Activated CD4-positive, alpha-beta T cell treated with anti-CD3 and anti-CD28 coated beads, Interleukin-10, Interleukin-2, amounts not matched to agents 100 ng/mL and 50 ng/mL, durations not matched to agents 16 hours and 8 hours (primary cell): ENCODE measurements at regions not wholly inside any gene's neighbourhood (a gene's known extent, or its start where the extent isn't known, plus 50 kb on each side); places are given as distances from the start of the nearest gene placed in this dataset.
"Not testable (repeated sequence)": the region's sequence is repeated elsewhere in the genome, so short reads cannot be mapped to it uniquely, and the experiment has no call there.

Experiments
- DNase-seq: peaks from one replicate; pipeline ENCODE4 v3.0.0-alpha.2; 2020

DNA sequence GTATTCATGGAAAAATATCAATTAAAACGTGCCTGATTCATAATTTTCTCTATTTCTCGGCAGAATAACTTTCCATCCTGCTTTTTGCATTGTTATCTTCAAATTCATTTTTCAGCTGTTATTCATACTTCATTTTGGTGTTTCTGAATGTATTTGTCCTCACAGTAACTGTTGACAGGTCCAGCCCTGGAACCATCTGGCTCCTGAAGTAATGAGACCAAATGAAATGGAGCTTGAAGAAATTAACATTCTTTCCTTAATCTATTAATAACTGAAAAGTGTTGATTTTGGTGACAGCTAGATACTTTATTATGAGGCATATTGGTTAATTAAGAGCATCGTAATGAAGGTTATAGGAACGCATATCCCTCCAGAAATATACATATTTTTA is 257.0 kb upstream of the MINDY3 start:
- DNase-seq: no peak

- DNase-seq: no peak
Measured at GRCh38 chr10:16119445-16119844, 259.1 kb upstream of the MINDY3 start.

DNA sequence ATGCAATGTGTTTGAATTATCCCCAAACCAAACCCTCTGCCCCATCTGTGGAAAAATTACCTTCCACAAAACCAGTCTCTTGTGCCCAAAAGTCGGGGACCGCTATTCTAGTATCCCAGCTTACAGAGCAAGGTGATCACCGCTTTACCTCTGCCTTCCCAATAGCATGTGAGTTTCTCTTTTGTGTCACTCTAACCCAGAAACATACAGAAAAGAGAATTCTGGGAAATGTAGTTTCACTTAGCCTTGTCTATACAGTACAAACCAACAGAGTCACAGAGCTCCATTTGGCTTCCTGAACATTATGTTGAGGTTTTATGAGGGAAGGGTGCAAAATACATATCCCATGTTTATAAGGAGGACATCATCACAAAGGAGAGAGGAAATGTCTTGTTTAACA is 260.3 kb upstream of the MINDY3 start:
- no peak for DNase-seq

- DNase-seq: no peak
Measured at GRCh38 chr10:16141499-16141898, 281.2 kb upstream of the MINDY3 start.

GRCh38 chr10:16146993-16147392 is 286.7 kb upstream of the MINDY3 start:
- no peak for DNase-seq

DNA sequence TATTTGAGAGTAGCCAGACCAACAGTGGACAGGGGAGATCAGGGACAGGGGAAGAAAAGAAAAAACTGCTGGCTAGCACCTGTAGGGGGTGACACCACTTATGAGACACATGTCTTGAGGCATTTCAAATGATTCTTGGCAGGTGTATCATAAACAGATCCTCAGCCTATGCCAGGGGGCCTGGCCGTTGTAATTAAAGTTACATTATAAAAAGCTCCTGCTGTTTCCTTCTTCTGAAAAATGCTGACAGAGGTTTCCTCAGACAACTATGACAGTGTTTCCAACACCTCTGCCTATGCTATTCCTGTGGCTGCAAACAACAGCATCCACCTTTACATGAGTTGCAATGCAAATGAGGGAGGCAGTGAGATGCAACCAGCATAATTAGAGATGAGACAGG is 281.0 kb upstream of the PTER start:
- no peak for DNase-seq

GRCh38 chr10:16156681-16157080 is 280.1 kb upstream of the PTER start:
- no peak for DNase-seq

DNA sequence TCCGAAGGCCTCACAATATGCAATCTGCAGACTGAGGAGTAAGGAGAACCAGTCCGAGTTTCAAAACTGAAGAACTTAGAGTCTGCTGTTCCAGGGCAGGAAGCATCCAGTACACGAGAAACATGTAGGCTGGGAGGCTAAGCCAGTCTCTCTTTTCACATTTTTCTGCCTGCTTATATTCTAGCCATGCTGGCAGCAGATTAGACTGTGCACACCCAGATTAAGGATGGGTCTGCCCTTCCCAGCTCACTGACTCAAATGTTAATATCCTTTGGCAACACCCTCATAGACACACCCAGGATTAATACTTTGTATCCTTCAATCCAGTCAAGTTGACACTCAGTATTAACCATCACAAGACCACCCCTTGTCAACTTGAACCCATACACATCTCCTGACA is 271.7 kb upstream of the PTER start:
- not testable (repeated sequence) for DNase-seq

- no peak for DNase-seq
Measured at GRCh38 chr10:16182144-16182543, 254.7 kb upstream of the PTER start.

DNA sequence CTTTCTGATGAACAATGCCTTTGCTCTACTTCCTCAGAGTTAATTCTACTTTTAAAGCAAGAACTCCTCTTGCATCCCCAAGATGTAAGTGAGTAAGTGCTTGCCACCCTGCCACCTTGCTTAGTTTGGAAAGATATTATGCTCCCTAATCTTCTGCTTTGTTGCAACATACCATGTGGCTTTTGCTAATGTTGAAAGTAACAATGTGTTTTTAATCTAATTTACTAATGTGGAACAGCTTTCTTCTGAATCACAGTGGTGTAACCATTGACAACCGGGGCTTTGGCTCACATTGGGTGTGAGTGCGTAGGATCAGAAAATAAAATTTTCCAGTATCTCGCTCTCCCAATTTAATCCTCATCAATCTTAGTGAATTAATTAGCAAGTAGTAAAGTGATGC is 254.1 kb upstream of the PTER start:
- no peak for DNase-seq

DNA sequence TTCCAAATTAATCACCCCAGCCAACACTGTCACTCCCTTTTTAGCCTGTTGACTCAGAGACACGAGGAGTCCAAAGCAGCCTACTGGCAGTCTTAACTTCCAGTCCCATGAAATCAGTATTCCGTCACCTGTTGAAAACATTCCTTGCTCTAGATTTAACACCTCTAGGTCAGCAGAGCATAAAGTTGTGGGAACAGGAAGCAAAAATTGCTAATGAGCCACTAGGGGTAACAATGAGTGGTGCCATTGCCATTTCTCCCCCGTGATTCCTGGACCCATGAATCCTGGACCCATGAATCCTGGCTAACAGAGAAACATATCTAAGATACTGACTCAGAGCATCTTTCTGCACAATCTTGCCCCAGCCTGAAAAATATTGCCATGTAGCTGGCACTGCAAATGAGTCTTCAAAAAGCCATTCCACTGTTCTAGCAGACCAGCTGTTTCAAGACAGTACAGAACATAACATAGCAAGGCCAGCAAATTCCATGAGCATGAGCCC is 252.7 kb upstream of the PTER start:
- no peak for DNase-seq

DNA sequence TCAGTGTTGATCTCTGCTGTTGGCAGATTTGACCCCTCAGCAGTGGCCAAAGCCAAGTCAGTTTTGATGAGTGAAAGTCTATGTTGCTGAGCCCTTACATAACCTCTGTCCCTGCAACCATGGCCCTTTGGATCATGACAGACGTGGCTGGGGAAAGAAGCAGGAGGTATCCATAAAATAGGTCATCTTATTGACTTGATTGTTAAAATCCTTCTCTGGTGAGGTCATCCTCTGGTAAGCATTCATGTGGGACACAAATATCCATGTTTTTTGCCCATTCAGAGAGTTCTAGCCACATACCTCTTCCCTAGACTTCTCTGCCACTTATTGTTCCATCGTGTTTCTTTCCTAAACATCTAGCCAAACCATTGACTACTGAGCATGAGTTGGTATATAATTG is 251.9 kb upstream of the PTER start:
- DNase-seq: no peak

DNA sequence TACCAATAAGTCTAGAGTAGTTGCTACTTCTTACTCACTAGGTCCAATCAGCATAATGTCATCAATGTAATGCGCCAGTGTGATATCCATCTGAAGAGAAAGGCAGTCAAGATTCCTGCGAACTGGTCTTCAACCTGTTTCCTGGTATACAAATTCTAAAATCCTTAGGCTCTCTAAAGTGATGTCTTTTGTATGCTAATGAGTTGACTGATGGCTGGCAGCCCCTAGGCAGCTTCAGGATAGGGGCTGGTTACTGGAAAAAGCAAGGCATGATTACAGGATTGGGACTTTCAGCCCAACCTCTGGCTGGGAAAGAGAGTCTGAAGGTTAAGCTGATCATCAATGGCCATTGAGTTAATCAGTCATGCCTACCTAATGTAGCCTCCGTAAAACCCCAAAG is 250.2 kb upstream of the PTER start:
- no peak for DNase-seq

GRCh38 chr10:16187161-16187560 is 249.6 kb upstream of the PTER start:
- no peak for DNase-seq

DNA sequence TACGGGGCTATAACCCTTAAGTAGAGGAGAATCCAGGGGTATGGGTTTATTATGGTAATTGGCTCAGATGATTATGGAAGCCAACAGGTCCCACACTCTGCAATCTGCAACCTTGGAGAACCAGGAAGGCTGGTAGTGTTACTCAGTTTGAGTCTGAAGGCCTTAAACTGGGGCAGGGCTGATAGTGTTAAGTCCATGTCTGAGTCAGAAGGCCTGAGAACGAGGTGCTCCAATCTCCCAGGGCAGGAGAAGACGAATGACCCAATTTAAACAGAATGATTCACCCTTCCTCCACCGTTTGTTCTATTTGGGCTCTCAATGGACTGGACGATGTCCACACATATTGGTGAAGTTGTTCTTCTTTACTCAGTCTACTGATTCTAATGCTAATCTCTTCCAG is 244.5 kb upstream of the PTER start:
- no peak for DNase-seq

DNA sequence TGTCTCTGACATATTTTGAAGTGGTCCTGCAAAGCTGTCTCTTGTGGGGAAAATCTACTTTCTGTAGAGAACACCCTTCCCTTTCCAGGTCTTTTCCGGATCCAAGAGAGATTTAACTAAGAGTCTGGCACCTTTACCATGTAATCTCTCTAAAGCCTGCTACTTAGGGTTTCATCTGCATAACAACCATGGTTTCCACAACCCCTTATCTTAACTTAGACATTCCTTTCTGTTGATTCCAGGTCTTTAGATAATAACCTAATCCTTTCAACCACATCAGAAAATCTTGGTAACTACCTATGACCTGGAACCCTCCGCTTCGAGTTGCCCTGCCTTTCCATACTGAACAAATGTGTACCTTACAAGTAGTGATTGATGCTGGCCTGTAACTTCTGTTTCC is 243.6 kb upstream of the PTER start:
- DNase-seq: no peak

GRCh38 chr10:16195178-16195769 is 241.5 kb upstream of the PTER start:
- peak; percentile 65 for DNase-seq

- DNase-seq: no peak
Measured at GRCh38 chr10:16195894-16196293, 240.9 kb upstream of the PTER start.

- DNase-seq: no peak
Measured at GRCh38 chr10:16199216-16199615, 237.6 kb upstream of the PTER start.

- DNase-seq: not testable (repeated sequence)
Measured at GRCh38 chr10:16223618-16224017, 213.2 kb upstream of the PTER start.

GRCh38 chr10:16227674-16228073 is 209.1 kb upstream of the PTER start:
- no peak for DNase-seq

DNA sequence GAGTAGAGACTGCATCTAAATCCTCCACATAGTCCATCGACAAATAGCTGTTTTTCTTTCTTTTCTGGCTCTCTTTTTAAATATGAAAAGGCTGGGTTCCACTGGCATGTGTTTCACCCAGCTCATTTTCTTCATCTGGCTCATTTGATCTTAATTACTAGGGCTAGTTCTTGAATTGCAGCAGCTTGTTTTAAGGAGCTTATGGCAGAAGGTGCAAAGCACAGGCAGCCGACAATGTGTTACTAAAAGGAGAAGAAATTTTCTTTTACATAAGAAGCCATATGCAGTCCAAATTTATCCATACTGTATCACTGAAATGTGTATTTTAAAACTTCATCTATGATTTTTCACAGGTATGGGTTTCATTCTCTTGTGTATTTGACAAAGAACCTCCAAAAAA is 205.6 kb upstream of the PTER start:
- DNase-seq: no peak

- DNase-seq: no peak
Measured at GRCh38 chr10:16231734-16232435, 204.9 kb upstream of the PTER start.

DNA sequence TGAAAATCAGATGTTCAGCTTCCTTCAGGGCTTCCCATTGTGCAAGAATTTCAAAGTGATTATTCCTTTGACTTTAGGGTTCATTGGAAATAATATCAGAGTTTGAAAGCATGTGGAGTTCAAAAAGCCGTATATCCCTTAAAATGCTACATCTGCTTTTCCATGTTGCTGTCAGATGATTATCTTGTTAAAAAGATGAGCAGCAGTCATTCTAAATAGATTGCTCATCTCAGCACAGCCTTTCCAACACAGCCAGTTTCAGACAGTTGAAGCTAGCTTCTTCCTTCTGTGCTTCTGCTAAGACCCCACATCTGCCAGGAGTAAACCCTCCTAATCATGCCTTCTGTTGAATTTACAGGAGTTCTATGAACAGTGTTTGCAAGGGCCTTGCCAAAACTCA is 204.4 kb upstream of the PTER start:
- no peak for DNase-seq

GRCh38 chr10:16234916-16235315 is 201.9 kb upstream of the PTER start:
- DNase-seq: no peak
